MM.1S (cell line): ENCODE measurements at regions not wholly inside any gene's neighbourhood (a gene's known extent, or its start where the extent isn't known, plus 50 kb on each side); places are given as distances from the start of the nearest gene placed in this dataset.
"Not testable (repeated sequence)": the region's sequence is repeated elsewhere in the genome, so short reads cannot be mapped to it uniquely, and the experiment has no call there.

ENCODE experiments used
- DNase-seq: peaks from one replicate; pipeline ENCODE4 v3.0.0-alpha.2; 2015
- H2AFZ ChIP-seq: fragments of 300-600 bp; sonication (generic); 2 replicates; pipeline ENCODE4 v1.6.0; 2016; ENCODE audit warnings: antibody characterized with exemption, low read length
- H3F3A ChIP-seq: fragments of 300-600 bp; sonication (generic); 2 replicates; pipeline ENCODE4 v1.6.1; 2016; ENCODE audit warnings: mild to moderate bottlenecking, antibody characterized with exemption, low read length, moderate library complexity, mixed read lengths; ENCODE audit not compliant: insufficient read depth
- H3K27ac ChIP-seq: fragments of 300-600 bp; sonication (generic); 2 replicates; pipeline ENCODE4 v1.5.1; 2016; ENCODE audit warnings: mild to moderate bottlenecking, low read length
- H3K27me3 ChIP-seq: fragments of 300-600 bp; sonication (generic); replicated peaks from 2 replicates; pipeline ENCODE4 v1.6.0; 2016; ENCODE audit warnings: low read length; ENCODE audit not compliant: insufficient read depth
- H3K36me3 ChIP-seq: fragments of 300-600 bp; sonication (generic); replicated peaks from 2 replicates; pipeline ENCODE4 v1.6.1; 2016; ENCODE audit warnings: mild to moderate bottlenecking, low read length, mixed read lengths; ENCODE audit not compliant: insufficient read depth
- H3K4me1 ChIP-seq: fragments of 300-600 bp; sonication (generic); 2 replicates; pipeline ENCODE4 v1.6.1; 2016; ENCODE audit warnings: low read length, mixed read lengths
- H3K4me2 ChIP-seq: fragments of 300-600 bp; sonication (generic); 2 replicates; pipeline ENCODE4 v1.6.0; 2016; ENCODE audit warnings: low read depth, low read length
- H3K4me3 ChIP-seq: fragments of 300-600 bp; sonication (generic); 2 replicates; pipeline ENCODE4 v1.5.1; 2016; ENCODE audit warnings: low read length, mixed read lengths
- H3K79me2 ChIP-seq: fragments of 300-600 bp; sonication (generic); 2 replicates; pipeline ENCODE4 v1.6.1; 2016; ENCODE audit warnings: mixed run types, low read length, mixed read lengths
- H3K9ac ChIP-seq: fragments of 300-600 bp; sonication (generic); 2 replicates; pipeline ENCODE4 v1.6.1; 2016; ENCODE audit warnings: low read length, mixed read lengths
- H3K9me2 ChIP-seq: fragments of 300-600 bp; sonication (generic); replicated peaks from 2 replicates; pipeline ENCODE4 v1.6.1; 2016; ENCODE audit warnings: mild to moderate bottlenecking, low read length, mixed read lengths; ENCODE audit not compliant: insufficient read depth
- H3K9me3 ChIP-seq: fragments of 300-600 bp; sonication (generic); replicated peaks from 2 replicates; pipeline ENCODE4 v1.6.1; 2016; ENCODE audit warnings: mild to moderate bottlenecking, low read length, mixed read lengths; ENCODE audit not compliant: insufficient read depth
- H4K20me1 ChIP-seq: fragments of 300-600 bp; sonication (generic); 2 replicates; pipeline ENCODE4 v1.6.1; 2016; ENCODE audit warnings: mild to moderate bottlenecking, low read length, moderate library complexity, mixed read lengths; ENCODE audit not compliant: insufficient read depth
- CTCF ChIP-seq: fragments of 300-600 bp; sonication (generic); IDR thresholded peaks from 2 replicates; pipeline ENCODE4 v1.5.1; 2016; ENCODE audit warnings: antibody characterized with exemption, low read length, mixed read lengths
- EZH2 ChIP-seq: fragments of 300-600 bp; sonication (generic); optimal IDR thresholded peaks from 2 replicates; pipeline ENCODE3; 2017; ENCODE audit warnings: low read depth, mild to moderate bottlenecking, antibody characterized with exemption, low read length, mixed read lengths
- EZH2phosphoT487 ChIP-seq: fragments of 300-600 bp; sonication (generic); IDR thresholded peaks from 2 replicates; pipeline ENCODE4 v1.6.1; 2018; ENCODE audit warnings: antibody characterized with exemption, low read length

GRCh38 chr9:85167146-85167545, 497.6 kb downstream of the NTRK2 start:
- Histone ChIP-seq H3K4me1 (no peaks in the 10 kb centered on the region), H3K4me2 (no peak overlapping the region), H4K20me1 (no peaks in the 10 kb centered on the region), H3K9me2 (no peaks in the 10 kb centered on the region), H3K9ac (no peak overlapping the region), H3K9me3 (no peaks in the 10 kb centered on the region), H2AFZ (no peak overlapping the region), H3K27ac (no peak overlapping the region), H3K4me3 (no peak overlapping the region), H3K27me3 (no peaks in the 10 kb centered on the region), H3F3A (no peaks in the 10 kb centered on the region), H3K79me2 (no peaks in the 10 kb centered on the region), H3K36me3 (no peaks in the 10 kb centered on the region)
- TF ChIP-seq EZH2 (no peak), EZH2phosphoT487 (no peak), CTCF (no peak)
- DNase-seq, result no peak

- H3K9me3 ChIP-seq, result no peaks in the 10 kb centered on the region
- H3K27me3 ChIP-seq, result no peaks in the 10 kb centered on the region
- H3K27ac ChIP-seq, result no peak overlapping the region
- TF ChIP-seq CTCF (no peak), EZH2 (no peak), EZH2phosphoT487 (no peak)
- H3F3A ChIP-seq, result no peaks in the 10 kb centered on the region
- H3K4me1 ChIP-seq, result peaks cover 4% of the 10 kb centered on the region
- no peak overlapping the region for H3K4me3 ChIP-seq
- H3K4me2 ChIP-seq, result no peak overlapping the region
- no peaks in the 10 kb centered on the region for H3K79me2 ChIP-seq
- H4K20me1 ChIP-seq, result no peaks in the 10 kb centered on the region
- DNase-seq, result no peak
- H3K9me2 ChIP-seq, result no peaks in the 10 kb centered on the region
- no peak overlapping the region for H2AFZ ChIP-seq
- H3K9ac ChIP-seq, result no peak overlapping the region
- no peaks in the 10 kb centered on the region for H3K36me3 ChIP-seq
Observed at GRCh38 chr9:85163825-85164224, 494.3 kb downstream of the NTRK2 start.

GRCh38 chr9:85163415-85163814, 493.9 kb downstream of the NTRK2 start:
- DNase-seq, result no peak
- Histone ChIP-seq H3K4me2 (no peak overlapping the region), H2AFZ (no peak overlapping the region), H3K4me3 (no peak overlapping the region), H3K79me2 (no peaks in the 10 kb centered on the region), H4K20me1 (no peaks in the 10 kb centered on the region), H3K9me2 (no peaks in the 10 kb centered on the region), H3K36me3 (no peaks in the 10 kb centered on the region), H3K4me1 (peaks cover 7% of the 10 kb centered on the region), H3K9me3 (no peaks in the 10 kb centered on the region), H3K27me3 (no peaks in the 10 kb centered on the region), H3K9ac (no peak overlapping the region), H3F3A (no peaks in the 10 kb centered on the region), H3K27ac (no peak overlapping the region)
- TF ChIP-seq EZH2phosphoT487, result no peak
- no peak for TF ChIP-seq CTCF
- TF ChIP-seq EZH2, result no peak

- no peak overlapping the region for H3K27ac ChIP-seq
- TF ChIP-seq EZH2 (no peak), EZH2phosphoT487 (no peak), CTCF (no peak)
- H3K4me2 ChIP-seq, result no peak overlapping the region
Observed at GRCh38 chr9:85162822-85163221, 493.3 kb downstream of the NTRK2 start.

GRCh38 chr9:85160944-85161343, 491.4 kb downstream of the NTRK2 start:
- not testable (repeated sequence) for H4K20me1 ChIP-seq, DNase-seq, H3F3A ChIP-seq, H3K27ac ChIP-seq, H3K36me3 ChIP-seq, H3K9me3 ChIP-seq, H3K4me1 ChIP-seq, H3K4me3 ChIP-seq, H3K79me2 ChIP-seq, H3K27me3 ChIP-seq, H3K4me2 ChIP-seq, H3K9me2 ChIP-seq, H3K9ac ChIP-seq, H2AFZ ChIP-seq

More at GRCh38 chr9:85162822-85163221, 493.3 kb downstream of the NTRK2 start:
- DNase-seq, result no peak
- no peaks in the 10 kb centered on the region for H3K79me2 ChIP-seq
- peaks cover 7% of the 10 kb centered on the region for H3K4me1 ChIP-seq
- no peak overlapping the region for H3K4me3 ChIP-seq
- H2AFZ ChIP-seq, result no peak overlapping the region
- no peaks in the 10 kb centered on the region for H3K9me3 ChIP-seq
- H3K9ac ChIP-seq, result no peak overlapping the region
- no peaks in the 10 kb centered on the region for H3K27me3 ChIP-seq
- no peaks in the 10 kb centered on the region for H3F3A ChIP-seq
- H3K36me3 ChIP-seq, result no peaks in the 10 kb centered on the region
- H4K20me1 ChIP-seq, result no peaks in the 10 kb centered on the region
- H3K9me2 ChIP-seq, result no peaks in the 10 kb centered on the region
